ENCODE measurements at regions not wholly inside any gene's neighbourhood (a gene's known extent, or its start where the extent isn't known, plus 50 kb on each side); places are given as distances from the start of the nearest gene placed in this dataset.
"Not testable (repeated sequence)": the region's sequence is repeated elsewhere in the genome, so short reads cannot be mapped to it uniquely, and the experiment has no call there.

DNA sequence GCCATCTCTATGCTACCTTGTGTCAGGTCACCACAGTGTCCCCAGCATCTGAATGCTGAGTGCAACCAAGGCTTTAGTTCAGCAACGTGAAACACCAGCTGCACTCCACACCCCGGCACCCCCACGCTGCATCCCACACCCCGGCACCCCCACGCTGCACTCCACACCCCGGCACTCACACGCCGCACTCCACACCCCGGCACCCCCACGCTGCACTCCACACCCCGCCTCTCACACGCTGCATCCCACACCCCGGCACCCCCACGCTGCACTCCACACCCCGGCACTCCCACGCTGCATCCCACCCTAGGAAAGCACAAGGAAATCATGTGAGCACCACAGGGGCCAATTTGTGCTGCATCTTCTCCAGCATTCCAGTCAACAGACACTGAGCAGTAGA, 199.8 kb upstream of the FRG1 start:
- 88% methylated on average over 9 of the region's 16 CpGs; no CpG with 5 or more reads in 1 of the 2 experiments for WGBS, 2 experiments (ENCODE audit: insufficient coverage in 2 of 2)
- H3K36me3 ChIP-seq (ENCODE audit: control insufficient read depth, insufficient read depth, low read length): no peaks in the 10 kb centered on the region
- H3K4me3 ChIP-seq (ENCODE audit: extremely low read depth, insufficient read depth, low read length, poor library complexity, severe bottlenecking): no peak overlapping the region
- no peaks in the 10 kb centered on the region for H3K4me1 ChIP-seq (ENCODE audit: control insufficient read depth, insufficient read depth, low read length, poor library complexity, severe bottlenecking)
- H3K9me3 ChIP-seq (ENCODE audit: control insufficient read depth, low read length): no peaks in the 10 kb centered on the region
- H3K27ac ChIP-seq (ENCODE audit: low read depth, low read length, severe bottlenecking): no peak overlapping the region

- 75 to 83% methylated on average over 1 of the region's 1 CpG for WGBS, 2 experiments (ENCODE audit: insufficient coverage in 2 of 2)
- H3K4me3 ChIP-seq (ENCODE audit: extremely low read depth, insufficient read depth, low read length, poor library complexity, severe bottlenecking); H3K27ac ChIP-seq (ENCODE audit: low read depth, low read length, severe bottlenecking): not testable (repeated sequence)
Observed at GRCh38 chr4:189753092-189753491, 187.6 kb upstream of the FRG1 start.

GRCh38 chr4:189763583-189763982, 177.1 kb upstream of the FRG1 start:
- H3K9me3 ChIP-seq (ENCODE audit: control insufficient read depth, low read length): no peaks in the 10 kb centered on the region
- WGBS, 2 experiments (ENCODE audit: insufficient coverage in 2 of 2): 86% methylated on average over 1 of the region's 3 CpGs; no CpG with 5 or more reads in 1 of the 2 experiments
- H3K36me3 ChIP-seq (ENCODE audit: control insufficient read depth, insufficient read depth, low read length): no peaks in the 10 kb centered on the region
- H3K4me1 ChIP-seq (ENCODE audit: control insufficient read depth, insufficient read depth, low read length, poor library complexity, severe bottlenecking): no peaks in the 10 kb centered on the region
- no peak overlapping the region for H3K4me3 ChIP-seq (ENCODE audit: extremely low read depth, insufficient read depth, low read length, poor library complexity, severe bottlenecking)
- H3K27ac ChIP-seq (ENCODE audit: low read depth, low read length, severe bottlenecking): no peak overlapping the region

More at GRCh38 chr4:189753092-189753491, 187.6 kb upstream of the FRG1 start:
- not testable (repeated sequence) for H3K9me3 ChIP-seq (ENCODE audit: control insufficient read depth, low read length); H3K36me3 ChIP-seq (ENCODE audit: control insufficient read depth, insufficient read depth, low read length); H3K4me1 ChIP-seq (ENCODE audit: control insufficient read depth, insufficient read depth, low read length, poor library complexity, severe bottlenecking)

DNA sequence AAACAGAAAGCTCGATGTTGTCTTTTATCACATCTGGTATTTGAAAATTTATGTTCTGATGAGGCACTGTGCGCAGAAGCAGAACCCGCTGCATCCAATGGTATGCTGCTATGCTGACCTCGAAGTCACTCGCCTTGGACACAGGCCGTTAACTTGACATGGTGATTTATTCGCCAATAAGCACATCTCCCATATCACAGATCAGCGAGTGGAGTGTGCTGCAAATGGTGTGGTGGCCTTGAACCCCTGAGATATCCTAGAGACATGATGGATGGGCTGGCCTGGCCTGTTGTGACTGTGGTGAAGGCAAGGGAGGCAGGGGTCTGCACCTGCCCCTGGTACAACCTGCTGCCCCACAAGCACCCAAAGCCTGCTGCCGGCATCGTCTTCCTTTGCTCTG, 175.4 kb upstream of the FRG1 start:
- Histone ChIP-seq H3K9me3 (ENCODE audit: control insufficient read depth, low read length) (no peaks in the 10 kb centered on the region), H3K27ac (ENCODE audit: low read depth, low read length, severe bottlenecking) (no peak overlapping the region), H3K4me1 (ENCODE audit: control insufficient read depth, insufficient read depth, low read length, poor library complexity, severe bottlenecking) (no peaks in the 10 kb centered on the region), H3K36me3 (ENCODE audit: control insufficient read depth, insufficient read depth, low read length) (no peaks in the 10 kb centered on the region), H3K4me3 (ENCODE audit: extremely low read depth, insufficient read depth, low read length, poor library complexity, severe bottlenecking) (no peak overlapping the region)
- WGBS, 2 experiments (ENCODE audit: insufficient coverage in 2 of 2): 90 to 95% methylated on average over 7 to 9 of the region's 10 CpGs

DNA sequence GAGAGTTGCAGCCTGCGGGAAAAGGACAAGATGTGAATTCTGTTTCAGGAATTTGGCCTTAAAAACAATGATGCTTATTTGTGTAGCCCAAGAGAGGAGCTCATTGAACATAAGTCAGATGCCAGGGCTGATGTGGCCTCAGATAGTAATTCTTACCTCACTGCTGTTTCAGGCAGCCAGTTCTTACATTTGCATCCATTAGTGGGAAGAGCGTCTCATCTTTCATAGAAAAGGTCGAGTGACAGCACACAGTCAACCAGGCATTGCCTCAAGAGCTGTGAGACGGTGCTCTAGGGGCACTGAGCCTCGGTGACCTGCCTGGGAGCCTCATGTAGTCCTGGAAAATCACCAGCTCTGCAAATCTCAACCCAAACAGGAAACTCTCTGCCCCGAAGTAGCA, 174.9 kb upstream of the FRG1 start:
- no peaks in the 10 kb centered on the region for H3K4me1 ChIP-seq (ENCODE audit: control insufficient read depth, insufficient read depth, low read length, poor library complexity, severe bottlenecking)
- no peaks in the 10 kb centered on the region for H3K9me3 ChIP-seq (ENCODE audit: control insufficient read depth, low read length)
- 65 to 74% methylated on average over 4 to 5 of the region's 6 CpGs for WGBS, 2 experiments (ENCODE audit: insufficient coverage in 2 of 2)
- no peak overlapping the region for H3K4me3 ChIP-seq (ENCODE audit: extremely low read depth, insufficient read depth, low read length, poor library complexity, severe bottlenecking)
- H3K27ac ChIP-seq (ENCODE audit: low read depth, low read length, severe bottlenecking): no peak overlapping the region
- no peaks in the 10 kb centered on the region for H3K36me3 ChIP-seq (ENCODE audit: control insufficient read depth, insufficient read depth, low read length)

DNA sequence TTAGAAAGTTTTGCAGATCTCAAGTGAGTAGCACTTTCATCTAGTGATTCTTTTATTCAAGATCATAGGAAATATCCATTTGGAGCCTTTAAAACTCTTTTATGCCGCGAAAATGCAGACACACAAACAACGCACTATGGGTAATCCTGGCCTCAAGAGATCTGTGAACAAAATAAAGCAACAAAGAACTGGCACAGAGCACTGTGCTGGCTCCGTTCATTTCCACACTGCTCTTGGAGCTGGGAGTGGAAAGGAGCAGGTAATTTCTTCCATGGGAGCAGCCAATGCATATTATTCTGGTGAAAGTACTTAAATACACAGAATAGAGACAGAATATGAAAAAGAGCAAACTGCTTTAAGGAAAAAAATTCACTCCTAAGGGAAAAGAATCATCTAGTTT, 172.7 kb upstream of the FRG1 start:
- Histone ChIP-seq H3K9me3 (ENCODE audit: control insufficient read depth, low read length) (no peaks in the 10 kb centered on the region), H3K4me1 (ENCODE audit: control insufficient read depth, insufficient read depth, low read length, poor library complexity, severe bottlenecking) (no peaks in the 10 kb centered on the region), H3K36me3 (ENCODE audit: control insufficient read depth, insufficient read depth, low read length) (no peaks in the 10 kb centered on the region), H3K27ac (ENCODE audit: low read depth, low read length, severe bottlenecking) (no peak overlapping the region), H3K4me3 (ENCODE audit: extremely low read depth, insufficient read depth, low read length, poor library complexity, severe bottlenecking) (no peak overlapping the region)
- WGBS, 2 experiments (ENCODE audit: insufficient coverage in 2 of 2): 77 to 100% methylated on average over 3 to 4 of the region's 4 CpGs

DNA sequence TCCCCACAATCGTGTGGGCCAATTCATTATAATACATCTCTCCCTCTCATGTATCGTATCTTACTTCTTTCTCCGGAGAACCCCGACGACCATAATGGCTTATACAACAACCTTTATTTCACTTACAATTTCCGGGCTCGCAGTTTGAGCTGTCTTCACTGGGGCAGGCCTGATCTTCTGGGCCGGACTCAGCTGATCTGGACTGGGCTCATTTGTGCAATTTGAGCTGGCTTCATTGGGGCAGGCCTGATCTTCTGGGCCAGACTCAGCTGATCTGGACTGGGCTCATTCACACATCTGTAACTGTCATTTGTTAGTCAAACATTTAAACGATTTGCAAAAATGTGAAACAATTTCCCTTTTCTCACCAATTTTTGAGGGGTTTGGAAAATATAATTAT, 171.5 kb upstream of the FRG1 start:
- no peaks in the 10 kb centered on the region for H3K4me1 ChIP-seq (ENCODE audit: control insufficient read depth, insufficient read depth, low read length, poor library complexity, severe bottlenecking)
- 86 to 90% methylated on average over 6 to 8 of the region's 9 CpGs for WGBS, 2 experiments (ENCODE audit: insufficient coverage in 2 of 2)
- H3K36me3 ChIP-seq (ENCODE audit: control insufficient read depth, insufficient read depth, low read length): no peaks in the 10 kb centered on the region
- no peaks in the 10 kb centered on the region for H3K9me3 ChIP-seq (ENCODE audit: control insufficient read depth, low read length)
- H3K4me3 ChIP-seq (ENCODE audit: extremely low read depth, insufficient read depth, low read length, poor library complexity, severe bottlenecking): no peak overlapping the region
- no peak overlapping the region for H3K27ac ChIP-seq (ENCODE audit: low read depth, low read length, severe bottlenecking)

DNA sequence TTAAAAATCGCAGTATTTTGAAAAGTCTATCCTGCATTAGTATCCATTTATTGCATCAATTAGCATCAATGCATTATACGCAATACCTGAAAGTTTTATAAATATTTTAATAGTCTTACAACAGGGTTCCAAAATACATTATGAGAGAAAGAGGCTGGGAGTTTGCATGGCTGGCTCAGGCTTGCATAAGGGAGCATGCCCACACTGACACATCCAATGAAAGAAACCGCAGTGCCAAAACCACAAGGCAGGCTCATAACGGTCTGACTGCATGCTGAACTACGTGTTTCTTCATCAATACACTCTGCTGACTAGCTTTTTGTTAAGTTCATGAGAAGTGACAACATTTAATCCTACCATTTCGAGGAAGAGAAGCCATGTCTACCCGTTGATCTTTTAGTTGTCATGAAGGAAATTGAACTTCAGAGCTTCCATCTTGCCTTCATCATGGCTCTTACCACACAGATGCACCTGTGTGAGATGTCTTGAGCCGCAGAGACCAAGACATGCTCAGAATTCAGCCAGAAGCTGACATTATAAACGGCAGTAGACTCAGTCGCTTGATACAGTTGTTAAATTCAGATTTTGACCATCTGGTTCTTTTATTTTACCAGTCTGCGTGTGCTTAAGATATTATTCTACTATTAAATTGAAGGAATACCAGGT, 168.8 kb upstream of the FRG1 start:
- Histone ChIP-seq H3K4me1 (ENCODE audit: control insufficient read depth, insufficient read depth, low read length, poor library complexity, severe bottlenecking) (no peaks in the 10 kb centered on the region), H3K27ac (ENCODE audit: low read depth, low read length, severe bottlenecking) (no peak overlapping the region), H3K36me3 (ENCODE audit: control insufficient read depth, insufficient read depth, low read length) (no peaks in the 10 kb centered on the region), H3K4me3 (ENCODE audit: extremely low read depth, insufficient read depth, low read length, poor library complexity, severe bottlenecking) (no peak overlapping the region), H3K9me3 (ENCODE audit: control insufficient read depth, low read length) (no peaks in the 10 kb centered on the region)
- 84 to 91% methylated on average over 8 to 9 of the region's 11 CpGs for WGBS, 2 experiments (ENCODE audit: insufficient coverage in 2 of 2)

GRCh38 chr4:189773909-189774308, 166.8 kb upstream of the FRG1 start:
- Histone ChIP-seq H3K27ac (ENCODE audit: low read depth, low read length, severe bottlenecking) (no peak overlapping the region), H3K4me3 (ENCODE audit: extremely low read depth, insufficient read depth, low read length, poor library complexity, severe bottlenecking) (no peak overlapping the region), H3K9me3 (ENCODE audit: control insufficient read depth, low read length) (no peaks in the 10 kb centered on the region), H3K36me3 (ENCODE audit: control insufficient read depth, insufficient read depth, low read length) (no peaks in the 10 kb centered on the region), H3K4me1 (ENCODE audit: control insufficient read depth, insufficient read depth, low read length, poor library complexity, severe bottlenecking) (no peaks in the 10 kb centered on the region)
- WGBS, 2 experiments (ENCODE audit: insufficient coverage in 2 of 2): 63 to 69% methylated on average over 3 to 4 of the region's 6 CpGs

DNA sequence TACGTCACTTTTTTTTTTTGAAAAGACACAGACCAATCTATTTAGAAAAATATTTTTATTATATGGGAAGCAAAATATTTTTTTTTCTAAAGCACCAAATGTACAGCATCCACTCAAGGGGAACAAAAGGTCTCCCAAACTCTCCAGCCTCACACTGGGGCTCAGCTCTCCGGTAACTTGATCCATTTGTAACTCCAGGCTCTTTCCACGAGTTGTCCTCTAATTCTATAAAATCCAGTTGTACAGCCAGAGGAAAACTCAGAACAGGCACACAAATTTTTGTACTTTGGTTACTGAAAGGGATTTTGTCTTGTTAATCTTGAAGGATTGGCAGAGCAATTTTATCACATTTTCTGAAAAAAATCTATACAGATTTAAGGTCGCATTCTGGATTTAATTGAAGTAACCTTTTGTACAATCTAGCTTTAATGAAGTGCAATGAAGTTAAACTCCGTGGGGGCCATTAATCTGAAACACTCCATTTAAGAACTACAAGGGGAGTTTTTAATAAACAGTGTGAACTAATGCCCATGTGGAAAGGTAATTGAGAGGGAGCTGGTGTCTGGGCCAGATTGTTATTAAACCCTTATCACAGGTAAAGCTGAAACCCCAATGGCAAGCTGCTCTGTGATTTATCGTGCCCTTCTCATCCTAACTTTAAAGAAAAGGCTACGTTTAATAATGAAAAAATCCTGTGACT, 161.2 kb upstream of the FRG1 start:
- Histone ChIP-seq H3K4me3 (ENCODE audit: extremely low read depth, insufficient read depth, low read length, poor library complexity, severe bottlenecking) (no peak overlapping the region), H3K9me3 (ENCODE audit: control insufficient read depth, low read length) (no peaks in the 10 kb centered on the region), H3K27ac (ENCODE audit: low read depth, low read length, severe bottlenecking) (no peak overlapping the region), H3K4me1 (ENCODE audit: control insufficient read depth, insufficient read depth, low read length, poor library complexity, severe bottlenecking) (no peaks in the 10 kb centered on the region), H3K36me3 (ENCODE audit: control insufficient read depth, insufficient read depth, low read length) (no peaks in the 10 kb centered on the region)
- 100% methylated on average over 1 of the region's 7 CpGs for WGBS, 2 experiments (ENCODE audit: insufficient coverage in 2 of 2)

DNA sequence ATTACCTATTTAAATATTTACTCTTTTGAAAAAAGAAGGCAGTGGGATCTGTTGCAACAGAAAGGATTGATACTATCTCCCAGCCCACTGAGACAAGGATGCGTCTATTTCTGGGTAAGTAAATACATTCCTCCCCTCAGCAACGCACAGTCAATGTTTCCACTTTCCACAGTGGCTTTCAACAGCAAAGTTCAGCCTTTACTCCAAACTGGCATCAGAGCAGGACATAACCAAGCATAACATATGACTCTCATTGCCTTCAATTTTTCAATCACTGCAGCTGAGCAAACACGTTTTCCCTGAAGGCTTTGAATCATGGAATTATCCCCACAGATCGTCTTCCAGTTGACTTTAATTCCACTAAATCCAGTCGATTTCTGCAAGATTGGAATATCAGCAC, 160.3 kb upstream of the FRG1 start:
- Histone ChIP-seq H3K4me3 (ENCODE audit: extremely low read depth, insufficient read depth, low read length, poor library complexity, severe bottlenecking) (no peak overlapping the region), H3K9me3 (ENCODE audit: control insufficient read depth, low read length) (no peaks in the 10 kb centered on the region), H3K4me1 (ENCODE audit: control insufficient read depth, insufficient read depth, low read length, poor library complexity, severe bottlenecking) (no peaks in the 10 kb centered on the region), H3K27ac (ENCODE audit: low read depth, low read length, severe bottlenecking) (no peak overlapping the region), H3K36me3 (ENCODE audit: control insufficient read depth, insufficient read depth, low read length) (no peaks in the 10 kb centered on the region)
- WGBS, 2 experiments (ENCODE audit: insufficient coverage in 2 of 2): 88 to 97% methylated on average over 3 to 5 of the region's 5 CpGs
